OCI-LY7 (cell line): ENCODE measurements at regions not wholly inside any gene's neighbourhood (a gene's known extent, or its start where the extent isn't known, plus 50 kb on each side); places are given as distances from the start of the nearest gene placed in this dataset.

ENCODE experiments used
- BruUV-seq: library from RNA; stranded (reverse); fragments of 400-500 nt; replicated peaks from 2 replicates; lab custom pipeline; 2021; lab: Mats Ljungman, UMichigan
- CTCF ChIA-PET: fragments of 300-600 bp; sonication (Branson Sonifier 250); formaldehyde crosslinking; loops from one replicate; lab custom pipeline; 2022; ENCODE audit warnings: antibody characterized with exemption; ENCODE audit not compliant: unreplicated experiment; lab: Charles Lee
- POLR2A ChIA-PET: fragments of 300-600 bp; sonication (Branson Sonifier 250); formaldehyde crosslinking; loops from one replicate; lab custom pipeline; 2022; ENCODE audit warnings: antibody characterized with exemption; lab: Charles Lee
- DNase-seq: peaks from one replicate; pipeline ENCODE4 v3.0.0-alpha.2; 2015; ENCODE audit warnings: low spot score
- H2AFZ ChIP-seq: fragments of 200-600 bp; sonication (generic), shearing (Covaris generic); 2 replicates; pipeline ENCODE4 v1.6.1; 2014; ENCODE audit warnings: mild to moderate bottlenecking, antibody characterized with exemption, low read length, moderate library complexity
- H3K27ac ChIP-seq: fragments of 200-600 bp; sonication (generic); 2 replicates; pipeline ENCODE4 v1.5.1; 2014; ENCODE audit warnings: mixed run types, low read depth, mild to moderate bottlenecking, moderate library complexity, low read length, inconsistent platforms; ENCODE audit not compliant: poor library complexity, severe bottlenecking
- H3K36me3 ChIP-seq: fragments of 200-600 bp; sonication (generic); 2 replicates; pipeline ENCODE4 v1.6.1; 2014; ENCODE audit warnings: mild to moderate bottlenecking, antibody characterized with exemption, low read length, moderate library complexity, mixed read lengths; ENCODE audit not compliant: insufficient read depth
- H3K4me1 ChIP-seq: fragments of 200-600 bp; sonication (generic); 2 replicates; pipeline ENCODE4 v1.5.1; 2014; ENCODE audit warnings: mild to moderate bottlenecking, low read length; ENCODE audit not compliant: insufficient read depth, poor library complexity, severe bottlenecking
- H3K4me2 ChIP-seq: fragments of 200-600 bp; sonication (generic); 2 replicates; pipeline ENCODE4 v1.6.1; 2014; ENCODE audit warnings: mild to moderate bottlenecking, low read length
- H3K4me3 ChIP-seq: fragments of 200-600 bp; sonication (generic); 2 replicates; pipeline ENCODE4 v1.5.1; 2014; ENCODE audit warnings: mild to moderate bottlenecking, low read depth, low read length; ENCODE audit not compliant: poor library complexity, severe bottlenecking
- H3K79me2 ChIP-seq: fragments of 200-600 bp; sonication (generic); 2 replicates; pipeline ENCODE4 v1.6.1; 2016; ENCODE audit warnings: low read depth, mild to moderate bottlenecking, low read length, moderate library complexity, mixed read lengths; ENCODE audit not compliant: insufficient read depth
- H3K9me2 ChIP-seq: fragments of 200-600 bp; sonication (generic); 2 replicates; pipeline ENCODE4 v1.6.1; 2016; ENCODE audit warnings: mild to moderate bottlenecking, low read length, mixed read lengths; ENCODE audit not compliant: insufficient read depth
- H3K9me3 ChIP-seq: fragments of 200-600 bp; sonication (generic); 2 replicates; pipeline ENCODE4 v1.6.1; 2014; ENCODE audit warnings: mild to moderate bottlenecking, mixed run types, low read length, mixed read lengths
- H4K20me1 ChIP-seq: fragments of 200-600 bp; sonication (generic); 2 replicates; pipeline ENCODE4 v1.6.1; 2014; ENCODE audit warnings: mild to moderate bottlenecking, antibody characterized with exemption, low read length, moderate library complexity, mixed read lengths; ENCODE audit not compliant: insufficient read depth
- CTCF ChIP-seq: fragments of 200-600 bp; sonication (generic); conservative IDR thresholded peaks from 2 replicates; pipeline ENCODE4 v1.5.1; 2014; ENCODE audit warnings: mild to moderate bottlenecking, antibody characterized with exemption, low read length, moderate library complexity, mixed read lengths
- EZH2phosphoT487 ChIP-seq: fragments of 200-600 bp; sonication (generic); IDR thresholded peaks from 2 replicates; pipeline ENCODE4 v1.6.1; 2018; ENCODE audit warnings: low read depth, borderline replicate concordance, mild to moderate bottlenecking, mixed run types, antibody characterized with exemption, low read length, moderate library complexity, mixed read lengths
- intact Hi-C: fragments of 100-400 bp; cut with micrococcal nuclease; formaldehyde crosslinking; loops from one replicate; pipeline ENCODE4 v1.10.0; 2022; ENCODE audit not compliant: unreplicated experiment

GRCh38 chr9:31377358-31377757 is 1007.1 kb upstream of the ACO1 start:
- Histone ChIP-seq H2AFZ (no peak overlapping the region), H3K4me3 (no peak overlapping the region), H3K4me2 (no peak overlapping the region), H4K20me1 (no peaks in the 10 kb centered on the region), H3K79me2 (no peaks in the 10 kb centered on the region), H3K36me3 (no peaks in the 10 kb centered on the region), H3K9me3 (no peaks in the 10 kb centered on the region), H3K4me1 (no peaks in the 10 kb centered on the region), H3K9me2 (no peaks in the 10 kb centered on the region), H3K27ac (no peak overlapping the region)
- POLR2A ChIA-PET: interaction anchor here (0.8 kb wide), 1 partner anchor 9 kb away, joined by 3 read pairs; no protein-coding TSS in a partner anchor
- no TSS peak for BruUV-seq
- CTCF ChIA-PET: no interaction called here
- DNase-seq: no peak
- intact Hi-C loops: no loop called here
- TF ChIP-seq EZH2phosphoT487 (no peak), CTCF (no peak)

- intact Hi-C loops: loop anchor here (5.0 kb wide), 1 partner anchor 484 kb away; no protein-coding TSS in a partner anchor
- ChIA-PET CTCF (no interaction called here), POLR2A (interaction anchor here (1.0 kb wide), 1 partner anchor 17 kb away, joined by 3 read pairs; no protein-coding TSS in a partner anchor)
- no peaks in the 10 kb centered on the region for H4K20me1 ChIP-seq
- no peaks in the 10 kb centered on the region for H3K9me3 ChIP-seq
- no peak overlapping the region for H2AFZ ChIP-seq
- BruUV-seq: no TSS peak
- H3K36me3 ChIP-seq: no peaks in the 10 kb centered on the region
- H3K9me2 ChIP-seq: no peaks in the 10 kb centered on the region
- no peaks in the 10 kb centered on the region for H3K79me2 ChIP-seq
- H3K27ac ChIP-seq: no peak overlapping the region
- H3K4me1 ChIP-seq: no peaks in the 10 kb centered on the region
- TF ChIP-seq CTCF (no peak), EZH2phosphoT487 (no peak)
- no peak overlapping the region for H3K4me2 ChIP-seq
- no peak for DNase-seq
- H3K4me3 ChIP-seq: no peak overlapping the region
Measured at GRCh38 chr9:31388660-31389059, 995.8 kb upstream of the ACO1 start.

DNA sequence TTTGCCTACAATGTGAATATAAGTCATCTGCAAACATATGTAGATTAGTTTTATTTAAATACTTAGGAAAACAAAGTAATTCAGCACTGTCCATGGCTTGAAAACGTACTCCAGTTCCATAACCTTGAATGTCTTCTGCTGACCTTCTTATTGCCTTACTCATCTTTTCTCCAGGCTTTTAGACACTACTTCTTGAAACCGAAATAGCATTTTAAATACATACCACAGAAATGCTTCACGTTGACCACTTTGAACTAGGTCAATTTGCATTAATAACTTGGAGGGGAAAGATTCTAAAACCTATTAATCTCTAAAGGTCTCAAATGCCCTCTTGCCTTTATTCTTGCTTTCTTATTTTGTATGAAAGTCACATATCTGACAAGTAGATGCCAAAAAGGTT is 995.4 kb upstream of the ACO1 start:
- Histone ChIP-seq H3K9me3 (no peaks in the 10 kb centered on the region), H2AFZ (no peak overlapping the region), H3K9me2 (no peaks in the 10 kb centered on the region), H3K4me3 (no peak overlapping the region), H3K36me3 (no peaks in the 10 kb centered on the region), H3K4me1 (no peaks in the 10 kb centered on the region), H3K79me2 (no peaks in the 10 kb centered on the region), H3K27ac (no peak overlapping the region), H3K4me2 (no peak overlapping the region), H4K20me1 (no peaks in the 10 kb centered on the region)
- no TSS peak for BruUV-seq
- TF ChIP-seq EZH2phosphoT487 (no peak), CTCF (no peak)
- CTCF ChIA-PET: no interaction called here
- no peak for DNase-seq
- intact Hi-C loops: loop anchor here (5.0 kb wide), 1 partner anchor 483 kb away; no protein-coding TSS in a partner anchor
- POLR2A ChIA-PET: interaction anchor here (1.0 kb wide), 1 partner anchor 16 kb away, joined by 3 read pairs; no protein-coding TSS in a partner anchor
